Breast epithelium (tissue), 4 donors: ENCODE measurements at regions not wholly inside any gene's neighbourhood (a gene's known extent, or its start where the extent isn't known, plus 50 kb on each side); places are given as distances from the start of the nearest gene placed in this dataset.

Source experiments
- DNase-seq, 2 donors: peaks; one replicate each; pipeline ENCODE4 v3.0.0-alpha.2; 2019; ENCODE audit warnings: low spot score in 2 of 2
- H3K27ac ChIP-seq, 2 donors: fragments of 200-600 bp; sonication (generic) in 1 of 2; one replicate each; pipeline ENCODE4 v1.5.1; 2016 to 2019; ENCODE audit warnings: mild to moderate bottlenecking in 1 of 2
- H3K27me3 ChIP-seq, 2 donors: fragments of 200-600 bp; sonication (generic) in 1 of 2; one replicate each; pipeline versions ENCODE4 v1.5.1 to v1.6.0; 2017 to 2019; ENCODE audit warnings: control low read depth in 1 of 2, mild to moderate bottlenecking in 1 of 2
- H3K36me3 ChIP-seq: fragments of 200-600 bp; one replicate; pipeline ENCODE4 v1.5.1; 2019
- H3K4me1 ChIP-seq, 2 donors: fragments of 200-600 bp; sonication (generic); one replicate each; pipeline ENCODE4 v1.5.1; 2016 to 2019; ENCODE audit warnings: control low read depth in 1 of 2
- H3K4me3 ChIP-seq, 3 donors: fragments of 200-600 bp; sonication (generic); 1 replicate in 2 of 3; 2 replicates in 1 of 3; pipeline ENCODE4 v1.5.1; 2016 to 2019; ENCODE audit warnings: mild to moderate bottlenecking in 3 of 3, moderate library complexity in 2 of 3
- H3K9me3 ChIP-seq, 2 donors: fragments of 200-600 bp; sonication (generic) in 1 of 2; one replicate each; pipeline ENCODE4 v1.5.1; 2016 to 2019; ENCODE audit warnings: control low read depth in 1 of 2
- CTCF ChIP-seq, 3 donors: fragments of 450-650 bp; IDR thresholded peaks; one replicate each; pipeline ENCODE4 v1.5.1; 2016 to 2017; ENCODE audit warnings: antibody characterized with exemption in 3 of 3, mild to moderate bottlenecking in 3 of 3, moderate library complexity in 3 of 3
- POLR2A ChIP-seq: fragments of 450-650 bp; IDR thresholded peaks from one replicate; pipeline ENCODE4 v1.6.1; 2016; ENCODE audit warnings: antibody characterized with exemption, mild to moderate bottlenecking, moderate library complexity
- POLR2AphosphoS5 ChIP-seq, 3 donors: sonication (generic); formaldehyde crosslinking; IDR thresholded peaks; one replicate each; pipeline ENCODE4 v1.6.1; 2017; ENCODE audit warnings: antibody characterized with exemption in 3 of 3
- intact Hi-C: fragments of 100-400 bp; cut with DNase I; formaldehyde crosslinking; loops from one replicate; pipeline ENCODE4 v1.15.1; 2023; ENCODE audit warnings: low total_unique reads

DNA sequence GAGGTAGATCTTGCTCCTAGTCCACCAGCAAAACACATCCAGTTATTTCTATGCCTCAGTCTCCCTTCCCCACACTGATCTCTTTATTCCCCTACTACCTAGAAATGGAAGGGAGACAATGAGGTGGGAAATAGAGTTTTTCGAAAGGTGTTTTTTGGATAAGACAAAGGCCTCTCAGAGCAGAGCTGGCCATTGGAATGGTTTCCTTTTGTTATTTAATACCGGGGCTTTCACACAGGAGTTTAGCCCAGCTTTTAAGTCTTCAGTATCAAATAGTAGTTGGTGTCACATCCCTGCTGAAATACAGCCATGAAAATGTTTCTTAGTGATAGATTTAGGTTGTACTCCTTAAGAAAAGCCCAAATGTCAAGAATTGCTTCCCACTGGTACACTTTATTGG is 65.4 kb upstream of the B3GAT1 start:
- H3K9me3 ChIP-seq, result no peaks in the 10 kb centered on the region
- H3K36me3 ChIP-seq, result no peaks in the 10 kb centered on the region
- TF ChIP-seq CTCF (IDR thresholded peaks at IDR 0.05) (no peak), POLR2A (no peak), POLR2AphosphoS5 (IDR thresholded peaks at IDR 0.05) (no peak)
- H3K27me3 ChIP-seq, result peaks cover 0 to 22% of the 10 kb centered on the region in 2 donors
- no peak overlapping the region for H3K4me3 ChIP-seq
- H3K27ac ChIP-seq, result no peak overlapping the region
- intact Hi-C loops, result no loop called here
- DNase-seq, result no peak
- no peaks in the 10 kb centered on the region for H3K4me1 ChIP-seq

DNA sequence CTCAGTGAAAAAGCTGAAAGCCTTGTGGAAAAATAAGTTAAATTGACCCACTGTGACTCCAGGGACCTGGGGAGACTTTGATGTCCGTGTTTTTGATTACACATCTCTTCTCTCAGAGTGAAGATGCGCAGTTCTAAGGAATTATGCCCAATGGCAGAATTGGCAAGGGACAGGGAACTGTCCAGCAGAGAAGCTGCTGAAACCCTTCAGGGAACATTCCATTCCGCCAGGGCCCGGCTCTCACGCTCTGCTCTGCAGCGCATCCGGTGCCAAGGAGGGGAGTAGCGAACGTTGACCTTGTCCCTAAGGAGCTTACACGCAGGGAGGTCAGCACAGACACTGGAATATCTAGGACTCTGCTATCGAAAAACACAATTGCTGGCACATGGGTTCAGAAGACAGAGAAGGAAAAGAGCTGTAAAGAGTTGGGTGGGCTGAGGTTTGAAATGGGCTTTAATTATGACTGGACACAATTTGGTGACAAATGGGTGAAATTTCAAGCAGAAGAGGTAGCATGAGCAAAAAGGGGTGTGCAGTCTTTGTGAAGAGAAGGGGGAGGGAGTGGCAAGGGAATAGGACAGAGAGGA is 64.5 kb upstream of the B3GAT1 start:
- TF ChIP-seq CTCF (IDR thresholded peaks at IDR 0.05) (no peak), POLR2AphosphoS5 (IDR thresholded peaks at IDR 0.05) (no peak), POLR2A (no peak)
- DNase-seq, result no peak
- Histone ChIP-seq H3K27ac (no peak overlapping the region), H3K4me3 (no peak overlapping the region), H3K27me3 (peaks cover 0 to 28% of the 10 kb centered on the region in 2 donors), H3K4me1 (no peaks in the 10 kb centered on the region), H3K36me3 (no peaks in the 10 kb centered on the region), H3K9me3 (no peaks in the 10 kb centered on the region)
- intact Hi-C loops, result no loop called here

- Histone ChIP-seq H3K4me3 (no peak overlapping the region), H3K27me3 (peaks cover 0 to 28% of the 10 kb centered on the region in 2 donors), H3K27ac (no peak overlapping the region), H3K4me1 (no peaks in the 10 kb centered on the region), H3K36me3 (no peaks in the 10 kb centered on the region), H3K9me3 (no peaks in the 10 kb centered on the region)
- DNase-seq, result no peak
- intact Hi-C loops, result no loop called here
- TF ChIP-seq POLR2A (no peak), POLR2AphosphoS5 (IDR thresholded peaks at IDR 0.05) (no peak), CTCF (IDR thresholded peaks at IDR 0.05) (no peak)
Measured at GRCh38 chr11:134475951-134476350, 63.9 kb upstream of the B3GAT1 start.

- Histone ChIP-seq H3K27ac (no peak overlapping the region), H3K36me3 (no peaks in the 10 kb centered on the region), H3K9me3 (no peaks in the 10 kb centered on the region), H3K27me3 (peaks cover 0 to 28% of the 10 kb centered on the region in 2 donors), H3K4me1 (no peaks in the 10 kb centered on the region), H3K4me3 (no peak overlapping the region)
- DNase-seq, result no peak
- intact Hi-C loops, result no loop called here
- TF ChIP-seq POLR2A (no peak), CTCF (IDR thresholded peaks at IDR 0.05) (no peak), POLR2AphosphoS5 (IDR thresholded peaks at IDR 0.05) (no peak)
Measured at GRCh38 chr11:134474942-134475341, 62.9 kb upstream of the B3GAT1 start.

DNA sequence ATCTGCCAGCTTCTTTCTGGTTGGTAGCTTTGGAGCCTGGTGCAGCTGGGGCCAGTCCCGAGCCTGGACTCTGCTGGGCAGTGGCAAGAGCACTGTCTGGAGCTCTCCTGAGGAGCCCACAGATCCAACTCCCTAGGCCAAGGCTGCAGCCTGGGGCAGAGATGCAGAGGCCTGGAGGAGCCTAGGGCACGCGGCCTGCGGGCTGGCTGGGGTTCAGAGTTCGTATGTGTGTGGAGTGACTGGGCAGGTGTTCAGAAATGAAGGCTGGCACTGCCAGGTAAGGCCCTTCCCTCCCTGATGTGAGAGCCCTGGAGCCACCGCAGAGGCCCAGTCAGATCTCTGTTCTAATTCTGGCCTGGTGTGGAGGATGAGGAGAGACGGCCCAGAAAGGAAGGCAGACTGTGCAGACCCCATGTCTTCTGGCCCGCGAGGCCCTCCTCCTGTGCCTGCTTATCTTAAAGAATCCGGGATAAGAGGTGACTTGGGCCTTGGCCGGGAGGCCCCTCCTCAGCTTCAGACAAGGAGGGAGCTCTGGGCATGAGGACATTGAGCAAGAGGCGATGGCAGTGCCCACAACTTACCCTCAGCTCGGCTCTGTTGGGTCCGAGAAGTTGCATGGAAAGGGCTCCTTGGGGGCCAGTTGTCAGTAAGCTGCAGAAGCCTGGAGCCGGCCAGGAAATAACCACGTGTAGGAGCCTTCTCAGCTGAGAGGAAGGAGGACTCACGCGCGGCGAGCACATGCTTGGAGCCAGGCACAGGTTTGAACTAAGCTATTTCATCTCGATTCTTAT is 62.2 kb upstream of the B3GAT1 start:
- peaks cover 0 to 28% of the 10 kb centered on the region in 2 donors for H3K27me3 ChIP-seq
- H3K4me3 ChIP-seq, result no peak overlapping the region
- no peaks in the 10 kb centered on the region for H3K9me3 ChIP-seq
- no peak overlapping the region for H3K27ac ChIP-seq
- H3K4me1 ChIP-seq, result no peaks in the 10 kb centered on the region
- TF ChIP-seq POLR2AphosphoS5 (IDR thresholded peaks at IDR 0.05) (no peak), POLR2A (no peak), CTCF (IDR thresholded peaks at IDR 0.05) (no peak)
- no peaks in the 10 kb centered on the region for H3K36me3 ChIP-seq
- intact Hi-C loops, result no loop called here
- no peak for DNase-seq
